GM18873 (cell line): ENCODE measurements at regions not wholly inside any gene's neighbourhood (a gene's known extent, or its start where the extent isn't known, plus 50 kb on each side); places are given as distances from the start of the nearest gene placed in this dataset.
"Not testable (repeated sequence)": the region's sequence is repeated elsewhere in the genome, so short reads cannot be mapped to it uniquely, and the experiment has no call there.

Experiments used
- ATAC-seq: cut with Tn5 transposase; IDR thresholded peaks from one replicate; pipeline ENCODE4 v1.9.1; 2021; ENCODE audit warnings: mild to moderate bottlenecking, moderate library complexity, moderate number of reproducible peaks; ENCODE audit not compliant: unreplicated experiment, low FRiP score

GRCh38 chr4:181896614-181897013 is 346.6 kb upstream of the TENM3 start:
- ATAC-seq, result no peak

DNA sequence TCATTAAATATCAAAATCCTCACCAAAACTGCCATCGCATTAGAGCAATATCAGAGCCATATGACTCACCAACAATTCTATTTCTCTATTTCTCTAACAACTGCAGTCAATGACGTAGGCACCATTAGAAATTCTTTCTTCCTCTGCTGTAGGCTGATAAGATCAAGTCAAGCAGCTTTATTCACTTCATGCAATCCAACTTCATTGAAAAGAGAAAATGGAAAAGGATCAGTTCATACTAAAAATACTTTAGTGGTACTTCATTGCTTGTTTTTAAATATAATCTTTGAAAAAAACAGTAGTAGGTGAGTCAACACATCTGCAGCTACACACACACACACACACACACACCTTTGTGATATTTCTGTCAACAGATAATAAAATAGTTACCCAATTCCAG is 345.3 kb upstream of the TENM3 start:
- no peak for ATAC-seq

- not testable (repeated sequence) for ATAC-seq
These were observed 340.8 kb upstream of the TENM3 start for GRCh38 chr4:181902404-181902803.

- ATAC-seq, result no peak
These were observed 337.5 kb upstream of the TENM3 start for GRCh38 chr4:181905708-181906107.

GRCh38 chr4:181908168-181908567 is 335.0 kb upstream of the TENM3 start:
- no peak for ATAC-seq

DNA sequence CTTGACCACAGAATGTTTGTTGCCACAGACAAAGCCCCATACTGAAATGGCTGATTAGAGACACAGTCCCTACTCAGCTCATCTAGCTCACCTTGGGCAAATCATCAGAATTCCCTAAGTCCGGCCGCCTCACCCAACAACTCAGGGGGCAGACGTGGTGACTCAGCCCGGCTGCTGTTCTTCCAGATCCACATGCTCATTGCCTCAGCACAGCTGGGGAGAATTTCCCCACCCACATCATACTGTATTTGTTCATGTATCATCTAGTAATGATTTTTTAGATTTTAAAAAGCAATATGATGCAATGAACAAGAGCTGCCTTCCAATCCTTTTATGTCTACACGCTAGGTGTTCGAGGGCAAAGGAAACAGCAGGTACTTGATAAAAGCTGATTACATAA is 333.8 kb upstream of the TENM3 start:
- no peak for ATAC-seq

GRCh38 chr4:181911420-181911819 is 331.8 kb upstream of the TENM3 start:
- ATAC-seq, result no peak

DNA sequence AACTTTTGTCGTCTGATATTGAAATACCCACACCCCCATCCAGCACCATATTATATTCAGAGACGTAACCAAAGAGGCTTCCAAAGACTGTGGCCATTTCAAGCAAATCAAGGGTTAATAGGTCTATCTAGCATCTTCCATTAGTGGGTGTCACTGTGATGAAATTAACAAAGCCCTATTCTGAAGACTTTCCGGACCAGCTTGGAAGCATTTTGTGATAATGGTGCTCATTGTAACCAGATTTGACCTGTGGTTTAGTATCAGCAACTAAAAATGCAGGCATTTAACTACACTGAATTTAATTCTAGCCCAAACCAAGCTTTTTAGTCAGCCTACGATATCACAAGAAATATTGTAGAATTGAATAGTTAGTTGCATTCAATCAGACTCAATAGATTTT is 309.7 kb upstream of the TENM3 start:
- no peak for ATAC-seq

GRCh38 chr4:181938631-181939030 is 304.6 kb upstream of the TENM3 start:
- no peak for ATAC-seq

GRCh38 chr4:181939199-181939945 is 303.8 kb upstream of the TENM3 start:
- no peak for ATAC-seq

- ATAC-seq, result no peak
These were observed 298.7 kb upstream of the TENM3 start for GRCh38 chr4:181944527-181944926.

GRCh38 chr4:181946902-181947301 is 296.3 kb upstream of the TENM3 start:
- no peak for ATAC-seq

GRCh38 chr4:181948839-181949382 is 294.3 kb upstream of the TENM3 start:
- ATAC-seq, result no peak

GRCh38 chr4:181949704-181950312 is 293.4 kb upstream of the TENM3 start:
- no peak for ATAC-seq

DNA sequence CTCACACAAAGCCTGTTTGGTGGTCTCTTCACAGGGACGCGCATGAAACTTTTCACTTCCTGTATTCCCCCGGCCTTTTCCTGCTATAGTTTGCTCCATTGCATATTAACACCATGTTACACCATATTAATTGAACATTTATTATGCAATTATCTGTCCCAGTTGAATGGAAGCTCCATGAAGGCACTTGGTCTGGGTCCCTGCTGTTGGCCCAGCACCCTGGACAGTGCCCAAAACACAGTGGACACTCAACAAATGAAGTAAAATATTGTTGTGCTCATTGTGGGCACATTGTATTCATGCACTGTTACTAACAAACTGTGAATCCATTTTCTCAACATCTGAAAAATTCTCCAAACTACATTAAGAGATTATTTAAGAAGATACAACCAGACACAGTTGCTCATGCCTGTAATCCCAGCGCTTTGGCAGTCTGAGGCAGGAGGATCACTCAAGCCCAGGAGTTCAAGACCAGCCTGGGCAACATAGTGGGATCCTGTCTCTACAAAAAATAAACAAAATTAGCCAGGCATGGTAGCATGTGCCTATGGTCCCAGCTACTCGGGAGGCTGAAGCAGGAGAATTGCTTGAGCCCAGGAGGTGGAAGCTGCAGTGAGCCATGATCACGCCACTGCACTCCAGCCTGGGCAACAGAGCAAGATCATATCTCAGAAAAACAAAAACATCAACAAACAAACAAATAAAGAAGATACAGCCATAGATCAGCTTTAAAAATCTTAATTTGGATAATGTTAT is 292.7 kb upstream of the TENM3 start:
- ATAC-seq, result no peak

DNA sequence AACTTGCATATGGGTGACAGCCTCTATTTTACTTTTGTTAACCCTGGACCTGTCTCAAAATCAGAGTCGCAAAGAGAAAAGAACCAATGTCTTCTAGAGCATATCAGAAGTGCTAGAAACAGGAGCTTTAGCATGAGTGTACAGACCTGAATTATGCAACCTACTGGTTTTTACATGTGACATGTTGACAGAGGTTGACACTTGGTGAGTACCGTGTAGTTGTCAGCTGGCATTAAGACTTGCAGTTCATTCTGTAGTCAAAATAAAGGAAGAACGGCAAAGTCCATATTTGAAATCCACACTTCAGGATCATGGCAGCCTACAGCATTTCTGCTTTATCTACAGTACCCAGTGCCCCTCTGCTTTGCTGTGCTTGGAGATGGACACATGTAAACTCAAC is 291.9 kb upstream of the TENM3 start:
- ATAC-seq, result no peak

GRCh38 chr4:181952478-181952877 is 290.7 kb upstream of the TENM3 start:
- ATAC-seq, result no peak

GRCh38 chr4:181956512-181956911 is 286.7 kb upstream of the TENM3 start:
- no peak for ATAC-seq

- ATAC-seq, result no peak
These were observed 286.1 kb upstream of the TENM3 start for GRCh38 chr4:181957088-181957487.

GRCh38 chr4:181958446-181958845 is 284.8 kb upstream of the TENM3 start:
- ATAC-seq, result no peak

- no peak for ATAC-seq
These were observed 284.1 kb upstream of the TENM3 start for GRCh38 chr4:181959121-181959520.
